SJCRH30 (cell line): ENCODE measurements at regions not wholly inside any gene's neighbourhood (a gene's known extent, or its start where the extent isn't known, plus 50 kb on each side); places are given as distances from the start of the nearest gene placed in this dataset.

Experiments used
- DNase-seq, 2 experiments: peaks; one replicate each; pipeline ENCODE4 v3.0.0-alpha.2; 2015 to 2020
- H3K27ac ChIP-seq: fragments of 250-450 bp; sonication (Bioruptor Pico); 2 replicates; pipeline ENCODE4 v1.5.1; 2020; ENCODE audit warnings: mild to moderate bottlenecking, moderate library complexity
- H3K27me3 ChIP-seq: fragments of 250-450 bp; sonication (Bioruptor Pico); 2 replicates; pipeline ENCODE4 v1.5.1; 2020; ENCODE audit warnings: mild to moderate bottlenecking, moderate library complexity
- H3K36me3 ChIP-seq: fragments of 250-450 bp; sonication (Bioruptor Pico); 2 replicates; pipeline ENCODE4 v1.5.1; 2020; ENCODE audit warnings: mild to moderate bottlenecking, moderate library complexity
- H3K4me1 ChIP-seq: fragments of 250-450 bp; sonication (Bioruptor Pico); 2 replicates; pipeline ENCODE4 v1.5.1; 2020; ENCODE audit warnings: mild to moderate bottlenecking, moderate library complexity
- H3K4me3 ChIP-seq: fragments of 250-450 bp; sonication (Bioruptor Pico); 2 replicates; pipeline ENCODE4 v1.5.1; 2020; ENCODE audit warnings: mild to moderate bottlenecking, moderate library complexity
- H3K9me3 ChIP-seq: fragments of 250-450 bp; sonication (Bioruptor Pico); replicated peaks from 2 replicates; pipeline ENCODE4 v1.5.1; 2020; ENCODE audit warnings: mild to moderate bottlenecking, moderate library complexity

- DNase-seq, result no peak
- H3K36me3 ChIP-seq, result no peaks in the 10 kb centered on the region
- 0 out of 2 replicates have a peak, but pooled peaks cover 2% of the 10 kb centered on the region for H3K9me3 ChIP-seq
- no peaks in the 10 kb centered on the region for H3K27me3 ChIP-seq
- no peak overlapping the region for H3K4me3 ChIP-seq
- no peak overlapping the region for H3K27ac ChIP-seq
- H3K4me1 ChIP-seq, result peaks cover 7% of the 10 kb centered on the region
Observed at GRCh38 chr13:50670272-50670671, 173.2 kb downstream of the DLEU7 start.

DNA sequence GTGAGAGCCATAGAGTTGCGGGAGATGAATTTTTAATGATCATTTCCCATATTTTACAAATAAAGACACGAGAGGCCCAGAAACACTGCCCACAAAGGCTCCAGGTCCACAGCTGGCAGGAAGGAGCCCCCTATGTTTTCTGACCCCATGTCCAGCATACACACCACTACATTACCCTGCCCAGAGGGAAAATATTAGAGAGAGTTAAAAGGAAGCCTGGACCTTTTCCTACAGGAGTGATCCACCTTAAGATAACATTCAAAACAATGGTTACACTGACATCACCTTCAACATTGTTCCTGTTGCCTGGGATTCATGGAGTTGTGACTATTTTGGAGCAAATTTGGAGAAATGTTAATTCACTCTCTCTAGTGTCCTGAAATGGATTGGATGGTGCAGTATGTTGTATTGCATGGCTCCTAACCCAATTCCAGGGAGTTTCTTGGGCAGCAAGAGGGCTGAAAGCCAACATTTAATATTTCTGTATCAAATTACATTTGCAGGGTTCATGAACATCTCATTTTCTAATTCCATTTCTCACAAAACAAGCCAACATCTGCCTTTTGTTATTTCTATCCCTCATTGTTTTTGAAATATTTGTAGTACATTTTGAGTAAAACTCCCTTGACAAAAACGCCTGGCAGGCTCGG lies 172.5 kb downstream of the DLEU7 start:
- no peak for DNase-seq
- 0 out of 2 replicates have a peak, but pooled peaks cover 2% of the 10 kb centered on the region for H3K9me3 ChIP-seq
- no peak overlapping the region for H3K27ac ChIP-seq

DNA sequence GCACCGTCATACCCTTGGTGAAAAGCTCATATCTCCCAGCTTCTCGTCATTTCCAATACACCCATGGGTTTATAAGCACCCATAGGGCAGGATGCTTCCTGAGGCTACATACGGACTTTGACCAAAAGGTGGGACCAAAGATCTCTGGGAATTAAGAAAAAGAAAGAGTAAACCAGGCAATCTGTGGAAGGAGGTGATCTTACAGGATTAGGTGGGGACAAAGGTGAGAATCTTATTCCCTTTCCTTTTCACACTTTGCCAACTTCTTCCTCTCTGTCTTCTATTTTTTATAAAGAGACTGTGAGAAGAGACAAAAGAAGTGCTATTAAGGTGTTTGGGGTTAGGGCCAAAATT lies 172.0 kb downstream of the DLEU7 start:
- DNase-seq, result no peak
- no peaks in the 10 kb centered on the region for H3K36me3 ChIP-seq
- H3K27me3 ChIP-seq, result no peaks in the 10 kb centered on the region
- H3K4me3 ChIP-seq, result no peak overlapping the region
- H3K27ac ChIP-seq, result no peak overlapping the region
- peaks cover 7% of the 10 kb centered on the region for H3K4me1 ChIP-seq
- H3K9me3 ChIP-seq, result 0 out of 2 replicates have a peak, but pooled peaks cover 2% of the 10 kb centered on the region

More for the DNA sequence above, 172.5 kb downstream of the DLEU7 start:
- H3K4me3 ChIP-seq, result no peak overlapping the region
- no peaks in the 10 kb centered on the region for H3K36me3 ChIP-seq
- no peaks in the 10 kb centered on the region for H3K27me3 ChIP-seq
- peaks cover 7% of the 10 kb centered on the region for H3K4me1 ChIP-seq

GRCh38 chr13:50672025-50672424 lies 171.5 kb downstream of the DLEU7 start:
- DNase-seq, result no peak
- Histone ChIP-seq H3K9me3 (0 out of 2 replicates have a peak, but pooled peaks cover 2% of the 10 kb centered on the region), H3K27me3 (no peaks in the 10 kb centered on the region), H3K27ac (no peak overlapping the region), H3K4me1 (peaks cover 7% of the 10 kb centered on the region), H3K4me3 (no peak overlapping the region), H3K36me3 (no peaks in the 10 kb centered on the region)

DNA sequence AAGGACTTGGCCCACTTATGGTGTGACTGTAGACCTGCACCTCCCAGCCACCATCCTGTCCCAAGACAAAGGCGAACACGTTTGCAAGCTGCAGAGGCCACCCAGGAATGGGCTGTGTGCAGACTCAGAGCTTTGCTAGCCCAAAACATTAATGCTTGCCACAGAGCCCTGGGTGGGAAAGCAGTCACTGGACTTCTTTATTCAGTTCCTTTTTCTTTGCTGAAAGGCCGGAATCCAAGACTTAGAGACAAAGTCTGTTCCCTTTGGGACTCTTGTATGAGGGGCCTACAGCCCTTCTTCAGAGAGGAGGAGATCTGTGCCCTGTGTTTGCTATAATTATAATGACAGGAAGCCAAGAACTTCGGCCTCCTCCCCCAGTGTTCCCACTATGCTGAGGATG lies 167.8 kb downstream of the DLEU7 start:
- no peaks in the 10 kb centered on the region for H3K36me3 ChIP-seq

DNA sequence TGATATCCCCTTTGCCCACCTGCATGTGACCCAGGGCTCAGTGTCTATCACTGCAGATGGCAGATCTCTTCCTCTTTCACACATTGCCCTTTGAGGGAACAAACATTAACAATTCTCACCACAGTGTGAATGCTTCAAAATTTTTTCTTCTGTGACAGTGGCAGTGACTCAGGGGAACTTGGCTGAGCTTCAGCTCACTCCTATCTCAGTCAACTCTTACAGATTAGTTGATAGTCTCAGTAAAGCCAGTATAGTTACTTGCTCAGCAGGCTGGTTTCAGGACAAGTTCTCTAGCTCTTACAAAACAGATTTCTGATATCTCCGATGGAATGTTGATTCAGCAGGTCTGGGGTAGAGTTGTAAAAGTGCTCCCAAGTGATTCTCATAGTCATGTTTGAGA lies 166.9 kb downstream of the DLEU7 start:
- H3K4me1 ChIP-seq, result peaks cover 12% of the 10 kb centered on the region
- H3K27ac ChIP-seq, result no peak overlapping the region
- H3K36me3 ChIP-seq, result no peaks in the 10 kb centered on the region
- no peaks in the 10 kb centered on the region for H3K27me3 ChIP-seq
- no peak overlapping the region for H3K4me3 ChIP-seq
- no peak for DNase-seq
- H3K9me3 ChIP-seq, result 0 out of 2 replicates have a peak, but pooled peaks cover under 1% of the 10 kb centered on the region

More for the DNA sequence above, 167.8 kb downstream of the DLEU7 start:
- Histone ChIP-seq H3K4me3 (no peak overlapping the region), H3K27ac (no peak overlapping the region), H3K27me3 (no peaks in the 10 kb centered on the region), H3K9me3 (0 out of 2 replicates have a peak, but pooled peaks cover 2% of the 10 kb centered on the region), H3K4me1 (peaks cover 12% of the 10 kb centered on the region)
- DNase-seq, result no peak

DNA sequence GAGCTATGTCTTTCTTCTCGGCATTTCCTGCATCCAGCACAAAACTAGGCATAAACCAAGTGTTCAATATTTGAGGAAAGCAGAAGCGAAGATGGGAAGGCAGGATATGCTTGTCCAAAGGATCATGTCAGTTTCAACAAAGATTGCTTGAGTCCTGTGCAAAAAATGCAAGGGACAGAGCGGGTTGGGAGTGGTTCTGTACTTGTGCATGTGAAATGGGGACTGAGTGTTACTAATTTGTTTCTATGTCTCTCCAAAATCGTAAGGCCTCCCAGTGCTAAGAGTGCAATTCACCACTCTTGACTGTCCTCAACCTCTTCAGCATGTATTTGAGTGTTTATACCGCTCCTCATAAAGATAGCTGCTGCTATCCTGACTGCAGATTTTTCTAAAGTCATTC lies 166.2 kb downstream of the DLEU7 start:
- H3K4me1 ChIP-seq, result peaks cover 12% of the 10 kb centered on the region
- H3K9me3 ChIP-seq, result no peaks in the 10 kb centered on the region
- H3K36me3 ChIP-seq, result no peaks in the 10 kb centered on the region
- no peak for DNase-seq
- no peak overlapping the region for H3K27ac ChIP-seq
- H3K4me3 ChIP-seq, result no peak overlapping the region
- H3K27me3 ChIP-seq, result no peaks in the 10 kb centered on the region

DNA sequence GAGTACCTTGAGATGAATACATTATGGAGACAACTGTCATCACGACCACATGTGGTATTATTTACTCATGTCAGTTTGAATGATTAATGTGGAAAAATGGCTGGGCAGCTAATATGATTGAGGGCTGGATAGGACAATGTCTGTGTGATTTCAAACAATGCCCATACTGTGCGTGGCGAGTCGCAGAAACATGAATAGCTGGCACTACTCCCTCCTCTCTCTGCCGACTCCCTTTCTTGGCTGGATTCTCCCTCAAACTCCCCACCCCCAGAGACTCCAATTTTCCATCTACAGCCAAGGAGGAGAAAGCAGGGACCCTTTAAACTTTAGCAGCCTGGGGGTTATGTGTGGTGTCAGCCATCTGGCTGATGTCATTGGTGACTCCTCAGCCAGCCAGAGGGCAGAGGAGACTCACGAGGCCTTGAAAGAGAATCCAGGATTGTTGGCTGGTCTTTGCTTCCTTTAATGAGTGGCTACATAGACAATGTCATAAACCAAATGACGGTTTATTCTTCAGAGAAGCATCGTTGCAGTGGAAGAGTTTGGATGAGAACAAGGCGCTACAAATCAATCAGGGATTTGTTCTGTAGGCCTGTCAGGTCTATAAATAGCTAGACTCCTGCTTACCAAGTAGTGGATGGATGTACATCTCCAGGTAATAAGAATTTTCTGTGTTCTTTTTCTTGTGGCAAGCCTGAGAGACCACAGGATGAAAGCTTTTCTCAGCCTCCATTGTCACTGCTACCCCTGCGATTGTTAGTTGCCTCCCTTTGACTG lies 165.6 kb downstream of the DLEU7 start:
- peak in 1 of 2 experiments; percentile 15 for DNase-seq
- no peaks in the 10 kb centered on the region for H3K27me3 ChIP-seq

GRCh38 chr13:50678464-50679162 lies 164.9 kb downstream of the DLEU7 start:
- DNase-seq, result peak; percentile 55 to 64
- Histone ChIP-seq H3K4me1 (peaks cover 12% of the 10 kb centered on the region), H3K4me3 (no peak overlapping the region), H3K9me3 (no peaks in the 10 kb centered on the region), H3K27me3 (no peaks in the 10 kb centered on the region), H3K36me3 (no peaks in the 10 kb centered on the region), H3K27ac (peak overlapping the region; percentile 19; the same call in 1 of the 2 replicates)

More for the DNA sequence above, 165.6 kb downstream of the DLEU7 start:
- Histone ChIP-seq H3K9me3 (no peaks in the 10 kb centered on the region), H3K4me3 (no peak overlapping the region), H3K4me1 (peaks cover 12% of the 10 kb centered on the region), H3K36me3 (no peaks in the 10 kb centered on the region), H3K27ac (peak overlapping the region; percentile 19)

GRCh38 chr13:50679321-50679720 lies 164.2 kb downstream of the DLEU7 start:
- peaks cover 12% of the 10 kb centered on the region for H3K4me1 ChIP-seq
- no peak overlapping the region for H3K4me3 ChIP-seq
- H3K27ac ChIP-seq, result no peak overlapping the region
- DNase-seq, result no peak
- H3K27me3 ChIP-seq, result no peaks in the 10 kb centered on the region
- no peaks in the 10 kb centered on the region for H3K9me3 ChIP-seq
- H3K36me3 ChIP-seq, result no peaks in the 10 kb centered on the region

DNA sequence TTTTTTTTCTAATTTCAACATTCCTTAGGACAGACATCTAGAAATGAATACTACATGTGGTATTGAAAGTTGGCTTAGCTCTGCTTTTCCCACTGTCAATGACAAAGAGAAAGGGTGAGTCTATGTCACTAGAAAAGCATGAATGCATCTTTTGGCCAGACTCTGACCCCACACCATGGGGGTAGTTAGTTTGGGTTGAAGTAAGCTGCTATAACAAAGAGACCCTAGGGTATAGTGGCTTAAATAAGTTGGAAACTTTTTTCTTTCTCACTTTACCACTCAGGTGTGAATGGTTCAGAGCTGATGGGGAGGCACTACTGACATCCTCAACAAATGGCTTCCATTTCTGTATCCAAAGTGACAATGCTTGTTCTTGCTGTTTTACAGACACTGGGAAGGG lies 161.5 kb downstream of the DLEU7 start:
- no peak overlapping the region for H3K27ac ChIP-seq
- no peak for DNase-seq
- H3K9me3 ChIP-seq, result no peaks in the 10 kb centered on the region
- H3K4me3 ChIP-seq, result no peak overlapping the region
- H3K4me1 ChIP-seq, result peaks cover 24% of the 10 kb centered on the region
- no peaks in the 10 kb centered on the region for H3K27me3 ChIP-seq
- H3K36me3 ChIP-seq, result no peaks in the 10 kb centered on the region

DNA sequence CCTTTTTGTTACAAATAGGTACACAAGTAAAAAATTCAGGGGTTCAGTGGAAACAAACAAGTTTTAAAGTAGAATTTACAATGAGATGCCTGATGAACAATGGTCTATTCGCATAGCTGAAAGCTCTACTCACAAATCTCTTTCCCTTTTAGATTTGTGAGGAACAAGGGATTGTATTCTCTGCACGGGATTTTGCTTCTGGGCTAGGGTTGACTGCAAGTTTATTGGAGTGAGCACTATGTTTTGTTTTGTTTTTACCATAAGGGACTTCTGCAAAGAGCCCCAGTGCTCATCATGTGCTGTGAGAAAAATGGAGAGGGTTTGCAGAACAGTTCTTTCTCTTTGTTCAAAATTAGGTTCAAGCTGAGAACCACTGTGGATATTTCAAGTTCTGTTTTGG lies 160.5 kb downstream of the DLEU7 start:
- Histone ChIP-seq H3K36me3 (no peaks in the 10 kb centered on the region), H3K4me1 (peaks cover 22% of the 10 kb centered on the region), H3K9me3 (no peaks in the 10 kb centered on the region), H3K27me3 (no peaks in the 10 kb centered on the region), H3K4me3 (no peak overlapping the region), H3K27ac (no peak overlapping the region)
- no peak for DNase-seq

GRCh38 chr13:50684366-50684765 lies 159.1 kb downstream of the DLEU7 start:
- no peaks in the 10 kb centered on the region for H3K36me3 ChIP-seq
- H3K27me3 ChIP-seq, result no peaks in the 10 kb centered on the region
- no peak overlapping the region for H3K4me3 ChIP-seq
- H3K4me1 ChIP-seq, result peaks cover 12% of the 10 kb centered on the region
- no peak overlapping the region for H3K27ac ChIP-seq
- no peak for DNase-seq
- H3K9me3 ChIP-seq, result no peaks in the 10 kb centered on the region

DNA sequence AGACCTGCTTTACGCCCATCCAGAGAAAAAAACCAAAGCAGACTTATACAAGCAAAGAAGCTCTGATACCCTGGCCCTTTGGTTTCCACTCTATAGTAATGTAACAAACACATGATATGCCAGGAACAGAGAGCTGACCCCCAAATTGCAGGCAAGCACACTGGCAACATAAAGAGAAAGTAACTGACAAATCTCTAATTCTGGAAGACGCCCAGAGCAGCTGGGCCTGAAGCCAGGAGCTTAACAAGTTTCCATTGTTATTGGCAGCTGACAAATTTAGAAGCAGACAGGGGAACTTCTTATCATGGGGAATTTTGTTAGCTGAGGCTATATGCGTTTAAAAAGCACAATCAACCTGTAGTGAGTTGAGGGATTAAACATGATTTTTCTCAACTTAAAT lies 158.0 kb downstream of the DLEU7 start:
- Histone ChIP-seq H3K36me3 (no peaks in the 10 kb centered on the region), H3K27ac (no peak overlapping the region), H3K9me3 (no peaks in the 10 kb centered on the region), H3K4me3 (no peak overlapping the region), H3K4me1 (peaks cover 12% of the 10 kb centered on the region), H3K27me3 (no peaks in the 10 kb centered on the region)
- DNase-seq, result peak; percentile 40 to 62

DNA sequence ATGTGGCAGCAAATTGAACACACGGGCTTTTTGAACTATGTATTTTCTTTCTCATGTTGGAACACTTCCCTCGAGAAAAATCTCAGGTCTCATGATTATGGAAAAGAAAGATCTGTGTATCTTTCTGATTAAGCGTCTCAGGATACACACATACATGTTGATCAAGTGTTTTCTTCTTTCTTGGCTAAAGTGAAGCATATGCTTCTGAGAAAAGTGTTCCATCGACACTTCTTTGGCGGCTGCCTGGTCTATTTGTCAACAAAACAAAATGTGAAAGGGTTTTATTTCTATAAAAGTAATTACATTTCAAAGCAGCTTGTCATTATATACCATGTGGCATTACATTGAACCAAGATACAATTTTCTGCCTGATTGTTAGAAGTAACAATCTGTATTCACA lies 157.5 kb downstream of the DLEU7 start:
- DNase-seq, result no peak
- H3K36me3 ChIP-seq, result no peaks in the 10 kb centered on the region
- H3K4me3 ChIP-seq, result no peak overlapping the region
- no peaks in the 10 kb centered on the region for H3K9me3 ChIP-seq
- H3K27ac ChIP-seq, result no peak overlapping the region
- H3K4me1 ChIP-seq, result peaks cover 12% of the 10 kb centered on the region
- H3K27me3 ChIP-seq, result no peaks in the 10 kb centered on the region
